GM19463 (cell line): ENCODE measurements at regions not wholly inside any gene's neighbourhood (a gene's known extent, or its start where the extent isn't known, plus 50 kb on each side); places are given as distances from the start of the nearest gene placed in this dataset.
"Not testable (repeated sequence)": the region's sequence is repeated elsewhere in the genome, so short reads cannot be mapped to it uniquely, and the experiment has no call there.

ENCODE experiments used
- ATAC-seq: cut with Tn5 transposase; IDR thresholded peaks from one replicate; pipeline ENCODE4 v1.9.1; 2021; ENCODE audit warnings: mild to moderate bottlenecking, moderate library complexity; ENCODE audit not compliant: unreplicated experiment

- ATAC-seq = no peak
Measured at GRCh38 chr1:78240755-78241154, 195.0 kb downstream of the GIPC2 start.

GRCh38 chr1:78247079-78247478 is 201.3 kb downstream of the GIPC2 start:
- no peak for ATAC-seq

DNA sequence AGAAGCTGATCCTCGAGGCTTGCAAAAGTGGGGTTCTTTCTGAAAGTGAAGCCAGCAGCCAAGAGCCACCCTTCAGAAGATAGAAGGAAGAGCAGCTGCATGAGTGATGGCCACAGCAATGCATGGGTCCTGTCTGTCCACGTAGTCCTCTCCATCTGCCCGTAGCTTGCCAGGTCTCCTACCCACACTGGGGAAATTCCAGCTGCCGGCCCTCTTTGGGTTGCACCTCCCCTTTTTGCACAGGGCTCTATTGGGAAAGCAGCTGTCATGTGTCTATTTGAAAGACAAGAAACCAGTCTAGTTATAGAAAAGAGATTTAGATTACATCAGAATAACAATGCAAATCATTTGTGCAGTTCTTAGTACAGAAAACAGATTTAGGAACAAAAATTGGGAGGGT is 204.4 kb downstream of the GIPC2 start:
- no peak for ATAC-seq

- ATAC-seq = no peak
Measured at GRCh38 chr1:78254517-78254916, 208.8 kb downstream of the GIPC2 start.

DNA sequence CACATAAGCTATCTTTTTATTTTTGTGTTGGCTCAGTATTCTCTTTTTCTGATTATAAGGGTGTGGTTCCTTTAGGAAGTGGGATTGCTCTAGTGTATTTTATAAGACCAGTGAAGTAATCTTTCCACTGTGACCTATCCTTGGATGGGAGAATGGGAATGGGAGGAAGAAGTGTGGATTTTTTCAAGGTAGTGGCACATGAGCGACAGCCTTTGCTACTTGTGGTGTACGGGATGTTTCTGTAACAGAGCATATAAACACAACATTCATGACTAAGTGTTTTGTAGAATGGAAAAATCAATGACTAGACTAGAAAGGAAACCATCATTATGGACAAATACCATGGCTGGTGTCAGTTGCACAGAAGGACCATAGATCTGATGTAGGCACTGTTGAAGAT is 209.6 kb downstream of the GIPC2 start:
- ATAC-seq = no peak

GRCh38 chr1:78255846-78256245 is 210.1 kb downstream of the GIPC2 start:
- ATAC-seq = no peak

DNA sequence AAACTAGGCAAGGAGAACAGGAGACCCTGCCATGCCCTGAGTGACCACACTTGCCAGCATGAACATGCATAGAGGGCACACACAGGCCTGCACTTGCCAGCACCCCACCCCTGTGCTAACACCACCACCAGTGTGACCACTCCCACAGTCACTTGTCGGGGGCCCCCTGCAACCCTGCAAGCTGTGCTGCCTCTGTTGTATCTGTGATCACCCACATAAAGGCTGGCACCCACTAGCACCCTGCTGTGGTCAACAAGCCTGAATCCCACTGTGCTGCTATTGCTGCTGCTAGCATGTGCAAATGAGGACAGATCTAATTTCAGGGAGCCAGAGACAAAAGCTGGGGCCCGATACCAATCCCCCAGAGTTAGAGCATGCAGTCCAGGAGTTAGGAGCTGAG is 217.7 kb downstream of the GIPC2 start:
- no peak for ATAC-seq

DNA sequence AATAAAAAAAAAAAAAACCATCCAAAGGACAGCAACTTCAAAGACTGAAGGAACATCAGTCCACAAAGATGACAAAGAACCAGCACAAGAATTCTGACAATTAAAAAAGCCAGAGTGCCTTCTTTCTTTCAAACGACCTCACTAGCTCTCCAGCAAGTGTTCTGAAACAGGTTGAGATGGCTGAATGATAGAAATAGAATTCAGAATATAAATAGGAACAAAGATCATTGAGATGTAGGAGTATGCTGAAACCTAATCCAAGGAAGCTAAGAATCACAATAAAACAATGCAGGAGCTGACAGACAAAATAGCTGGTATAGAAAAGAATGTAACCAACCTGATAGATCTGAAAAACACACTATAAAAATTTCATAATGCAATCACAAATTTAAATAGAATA is 218.2 kb downstream of the GIPC2 start:
- ATAC-seq = no peak

DNA sequence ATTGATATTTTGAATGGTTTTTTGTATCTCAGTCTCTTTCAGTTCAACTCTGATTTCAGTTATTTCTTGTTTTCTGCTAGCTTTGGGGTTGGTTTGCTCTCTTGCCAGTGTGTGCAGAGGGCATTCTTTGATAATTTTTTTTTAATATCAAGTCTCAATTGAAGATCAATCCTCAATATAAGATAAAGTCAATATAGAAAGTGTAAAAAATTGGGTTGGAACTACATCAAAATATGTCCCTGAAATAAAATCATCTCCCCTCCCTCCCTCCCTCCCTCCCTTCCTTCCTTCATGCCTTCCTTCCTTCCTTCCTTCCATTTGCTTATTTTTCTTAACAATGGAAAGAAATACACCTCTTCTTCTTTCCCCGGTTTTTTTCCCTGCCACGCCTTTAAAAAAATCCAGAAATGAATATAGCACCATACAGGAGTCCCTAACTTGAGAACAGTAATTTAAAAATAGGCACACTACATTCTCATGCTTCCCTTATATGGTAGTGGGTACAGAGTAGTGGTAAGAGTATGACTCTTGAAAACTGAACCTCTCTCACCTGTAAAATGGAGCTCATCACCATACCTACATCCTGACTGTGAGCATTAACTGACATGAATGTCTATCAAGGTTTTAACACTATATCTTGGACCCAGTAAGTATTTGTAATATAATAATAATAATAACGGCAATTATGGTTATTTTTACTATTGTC is 221.9 kb downstream of the GIPC2 start:
- no peak for ATAC-seq

DNA sequence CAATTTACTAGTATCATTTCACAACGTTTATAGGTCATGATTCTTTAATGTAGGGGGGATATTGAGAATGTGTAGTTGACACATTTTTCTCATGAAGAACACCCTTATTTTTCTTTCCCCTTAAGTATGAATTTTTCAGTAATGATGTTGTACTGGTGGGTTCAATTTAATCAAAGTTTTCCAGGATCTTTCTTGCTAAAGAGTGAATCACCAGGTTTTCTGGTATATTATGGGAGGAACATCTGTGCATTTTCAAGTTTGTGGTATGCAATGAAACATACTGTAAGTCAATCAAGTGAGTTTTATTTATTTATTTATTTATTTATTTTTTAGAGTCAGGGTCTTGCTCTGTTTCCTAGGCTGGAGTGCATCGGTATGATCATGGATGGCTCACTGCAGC is 221.2 kb upstream of the PTGFR start:
- ATAC-seq = no peak

DNA sequence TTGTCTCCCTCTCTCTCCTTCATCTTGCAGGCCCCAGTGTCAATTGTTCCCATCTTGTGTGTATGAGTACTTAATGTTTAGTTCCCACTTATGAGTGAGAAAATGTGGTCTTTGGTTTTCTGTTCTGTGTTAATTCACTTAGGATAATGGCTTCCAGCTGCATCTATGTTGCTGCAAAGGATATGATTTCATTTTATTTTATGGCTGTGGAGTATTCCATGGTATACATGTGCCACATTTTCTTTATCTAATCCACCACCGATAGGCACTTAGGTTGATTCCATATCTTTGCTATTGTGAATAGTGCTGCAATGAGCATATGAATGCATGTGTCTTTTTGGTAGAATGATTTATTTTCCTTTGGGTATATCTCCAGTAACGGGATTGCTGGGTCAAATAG is 219.4 kb upstream of the PTGFR start:
- not testable (repeated sequence) for ATAC-seq

DNA sequence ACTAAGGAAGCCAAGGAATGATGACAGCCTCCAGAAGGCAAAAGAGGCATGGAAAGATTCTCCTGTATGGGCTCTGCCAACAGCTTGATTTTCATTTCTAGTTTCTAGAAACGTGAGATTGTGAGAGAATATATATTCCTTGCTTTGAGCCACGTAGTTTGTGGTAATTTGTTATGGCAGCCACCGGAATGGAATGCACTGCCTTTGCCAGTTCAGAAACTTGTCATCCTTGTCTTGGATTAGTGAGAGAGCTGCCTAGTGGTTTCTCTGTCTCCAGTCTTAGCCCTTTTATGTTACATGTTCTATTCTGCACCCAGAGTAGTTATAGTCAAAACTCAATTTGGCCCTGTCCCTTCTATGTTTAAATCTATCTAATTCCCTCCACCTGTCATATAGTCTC is 216.0 kb upstream of the PTGFR start:
- ATAC-seq = no peak

DNA sequence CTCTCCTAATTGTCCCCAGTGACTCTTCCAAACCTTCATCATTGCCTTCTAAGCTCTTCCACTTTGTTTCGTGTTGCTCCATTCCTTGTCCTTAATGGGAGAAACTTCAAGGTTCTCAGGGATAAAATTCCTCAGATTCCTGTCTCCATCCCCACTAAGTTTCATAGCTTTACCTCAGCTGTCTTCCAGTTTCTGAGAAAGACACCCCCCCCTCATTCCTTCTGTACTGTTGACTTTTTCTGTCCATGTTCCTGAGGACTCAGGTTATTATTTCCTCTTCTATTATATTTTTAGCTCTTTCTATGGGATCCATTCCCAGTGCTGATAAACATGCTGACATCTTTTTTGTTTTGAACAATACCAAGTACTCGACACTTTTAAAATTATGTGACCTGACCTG is 215.3 kb upstream of the PTGFR start:
- ATAC-seq = no peak

GRCh38 chr1:78275906-78276685 is 214.7 kb upstream of the PTGFR start:
- ATAC-seq = no peak

DNA sequence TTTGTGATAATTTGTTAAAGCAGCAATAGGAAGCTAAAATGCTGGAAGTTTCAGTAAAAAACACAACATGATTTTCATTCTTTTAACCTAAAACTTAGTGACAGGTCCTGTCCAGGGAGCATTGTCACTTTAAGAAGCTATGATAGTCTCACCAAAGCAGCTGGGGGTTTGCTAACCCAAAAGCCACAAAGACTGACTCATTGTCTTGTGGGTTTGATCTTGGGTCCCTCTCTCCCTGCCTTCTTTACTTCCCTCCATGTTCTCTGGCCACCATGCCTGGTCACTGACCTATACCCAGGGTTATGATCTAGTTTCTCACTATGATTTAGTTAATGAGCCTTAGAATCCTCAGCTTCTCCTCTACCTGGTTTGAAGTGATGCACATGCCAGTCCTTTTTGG is 213.5 kb upstream of the PTGFR start:
- peak; percentile 86 for ATAC-seq

DNA sequence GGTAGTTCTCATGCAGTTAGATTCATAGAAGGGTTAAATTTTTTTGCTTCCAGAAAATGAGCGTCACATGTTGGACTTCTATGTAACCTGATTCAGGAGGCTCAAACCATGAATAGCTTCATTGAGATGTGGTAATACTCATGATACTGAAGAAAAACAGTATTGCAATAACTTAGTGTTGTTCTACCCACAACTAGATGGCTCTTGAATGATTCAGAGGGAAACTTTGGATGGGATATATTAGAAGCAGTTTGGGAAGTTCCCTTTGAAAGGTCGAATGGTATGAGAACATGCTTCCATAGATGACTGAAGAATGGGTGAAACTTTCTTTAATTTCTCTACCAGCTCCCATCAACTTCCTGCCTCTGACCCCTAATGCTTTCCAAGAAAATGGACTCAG is 211.7 kb upstream of the PTGFR start:
- no peak for ATAC-seq

- ATAC-seq = no peak
Measured at GRCh38 chr1:78280626-78281025, 210.1 kb upstream of the PTGFR start.

DNA sequence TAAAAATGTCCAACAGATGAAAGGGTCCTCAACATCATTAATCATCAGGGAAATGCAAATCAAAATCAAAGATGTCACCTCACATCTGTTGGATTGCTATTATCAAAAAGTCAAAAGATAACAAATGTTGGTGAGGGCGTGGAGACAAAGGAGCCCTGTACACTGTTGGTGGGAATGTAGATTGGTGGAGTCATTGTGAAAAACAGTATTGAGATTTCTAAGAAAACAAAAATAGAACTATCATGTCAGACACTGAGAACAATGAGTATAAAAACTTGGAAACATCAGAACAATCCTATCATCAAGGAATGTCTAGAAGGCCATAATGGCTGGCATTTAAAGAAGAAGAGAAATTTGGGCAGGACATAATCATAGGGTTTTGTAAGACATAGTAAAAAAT is 209.2 kb upstream of the PTGFR start:
- ATAC-seq = no peak

- ATAC-seq = no peak
Measured at GRCh38 chr1:78283691-78284090, 207.1 kb upstream of the PTGFR start.

GRCh38 chr1:78284354-78284753 is 206.4 kb upstream of the PTGFR start:
- ATAC-seq = no peak

DNA sequence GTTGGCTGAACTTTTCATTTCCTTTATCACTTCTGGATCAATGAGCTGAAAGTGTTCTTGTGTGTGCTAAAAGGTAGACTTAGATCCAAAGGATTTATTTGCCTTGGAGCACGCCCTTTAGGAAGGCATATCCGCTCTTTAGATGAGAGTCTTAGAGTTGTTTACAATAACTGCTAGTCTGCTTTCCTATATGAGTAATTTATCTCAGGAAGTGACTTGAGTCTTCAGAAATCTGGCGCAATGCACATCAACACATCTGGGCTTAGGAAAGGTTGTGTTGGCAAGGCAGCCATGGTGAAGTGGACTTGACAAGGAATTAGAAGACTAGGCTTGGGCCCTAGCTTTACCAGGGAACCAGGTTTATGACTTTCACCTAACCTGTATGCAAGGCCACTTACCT is 204.1 kb upstream of the PTGFR start:
- ATAC-seq = no peak

- ATAC-seq = no peak
Measured at GRCh38 chr1:78289603-78290002, 201.2 kb upstream of the PTGFR start.

GRCh38 chr1:78291418-78291817 is 199.4 kb upstream of the PTGFR start:
- no peak for ATAC-seq
